ENCODE measurements at regions not wholly inside any gene's neighbourhood (a gene's known extent, or its start where the extent isn't known, plus 50 kb on each side); places are given as distances from the start of the nearest gene placed in this dataset.

GRCh38 chr5:164359260-164360255, 854.1 kb downstream of the MAT2B start:
- no peak for DNase-seq (ENCODE audit: extremely low read depth, low read depth, low spot score)

GRCh38 chr5:164360589-164360988, 855.2 kb downstream of the MAT2B start:
- DNase-seq (ENCODE audit: extremely low read depth, low read depth, low spot score): no peak

GRCh38 chr5:164361986-164362385, 856.6 kb downstream of the MAT2B start:
- DNase-seq (ENCODE audit: extremely low read depth, low read depth, low spot score): no peak

- no peak for DNase-seq (ENCODE audit: extremely low read depth, low read depth, low spot score)
These were observed 857.4 kb downstream of the MAT2B start for GRCh38 chr5:164362835-164363234.

- no peak for DNase-seq (ENCODE audit: extremely low read depth, low read depth, low spot score)
These were observed 859.1 kb downstream of the MAT2B start for GRCh38 chr5:164364237-164365208.

- no peak for DNase-seq (ENCODE audit: extremely low read depth, low read depth, low spot score)
These were observed 865.4 kb downstream of the MAT2B start for GRCh38 chr5:164370841-164371240.

- DNase-seq (ENCODE audit: extremely low read depth, low read depth, low spot score): no peak
These were observed 867.5 kb downstream of the MAT2B start for GRCh38 chr5:164372892-164373291.

GRCh38 chr5:164373876-164374275, 868.5 kb downstream of the MAT2B start:
- DNase-seq (ENCODE audit: extremely low read depth, low read depth, low spot score): no peak

GRCh38 chr5:164375051-164375450, 869.6 kb downstream of the MAT2B start:
- no peak for DNase-seq (ENCODE audit: extremely low read depth, low read depth, low spot score)

- no peak for DNase-seq (ENCODE audit: extremely low read depth, low read depth, low spot score)
These were observed 871.4 kb downstream of the MAT2B start for GRCh38 chr5:164376843-164377242.

GRCh38 chr5:164377746-164378145, 872.3 kb downstream of the MAT2B start:
- no peak for DNase-seq (ENCODE audit: extremely low read depth, low read depth, low spot score)

- no peak for DNase-seq (ENCODE audit: extremely low read depth, low read depth, low spot score)
These were observed 878.2 kb downstream of the MAT2B start for GRCh38 chr5:164383662-164384061.

GRCh38 chr5:164392531-164392930, 887.1 kb downstream of the MAT2B start:
- DNase-seq (ENCODE audit: extremely low read depth, low read depth, low spot score): no peak

GRCh38 chr5:164394686-164395194, 889.3 kb downstream of the MAT2B start:
- no peak for DNase-seq (ENCODE audit: extremely low read depth, low read depth, low spot score)

- DNase-seq (ENCODE audit: extremely low read depth, low read depth, low spot score): no peak
These were observed 907.1 kb downstream of the MAT2B start for GRCh38 chr5:164412531-164412930.

- no peak for DNase-seq (ENCODE audit: extremely low read depth, low read depth, low spot score)
These were observed 914.7 kb downstream of the MAT2B start for GRCh38 chr5:164420161-164420560.

GRCh38 chr5:164422400-164422799, 917.0 kb downstream of the MAT2B start:
- peak; percentile 1 for DNase-seq (ENCODE audit: extremely low read depth, low read depth, low spot score)

GRCh38 chr5:164431634-164432304, 926.4 kb downstream of the MAT2B start:
- no peak for DNase-seq (ENCODE audit: extremely low read depth, low read depth, low spot score)

GRCh38 chr5:164433106-164433870, 927.9 kb downstream of the MAT2B start:
- no peak for DNase-seq (ENCODE audit: extremely low read depth, low read depth, low spot score)

GRCh38 chr5:164435576-164435975, 930.2 kb downstream of the MAT2B start:
- no peak for DNase-seq (ENCODE audit: extremely low read depth, low read depth, low spot score)
